ENCODE measurements at regions not wholly inside any gene's neighbourhood (a gene's known extent, or its start where the extent isn't known, plus 50 kb on each side); places are given as distances from the start of the nearest gene placed in this dataset.

DNA sequence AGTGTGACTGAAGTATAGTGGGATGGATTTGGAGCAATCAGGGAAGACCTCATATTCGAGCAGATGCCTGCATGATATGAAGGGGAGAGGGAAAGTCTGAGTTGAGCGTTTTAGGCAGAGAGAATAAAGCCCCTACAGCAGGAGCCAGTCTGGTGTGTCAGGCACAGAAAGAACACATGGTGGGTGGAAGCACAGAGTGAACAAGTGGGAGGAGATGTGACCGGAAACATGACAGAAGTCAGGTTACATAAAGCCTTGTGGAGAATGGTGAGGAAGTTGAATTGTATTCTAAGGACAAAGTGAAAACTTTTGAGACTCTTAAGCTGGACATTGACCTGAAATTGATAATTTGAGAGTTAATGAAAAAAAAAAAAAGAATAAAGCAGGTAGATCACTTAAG is 541.0 kb downstream of the PLOD2 start:
- no peak for DNase-seq
- no peak for TF ChIP-seq POLR2AphosphoS5 (IDR thresholded peaks at IDR 0.05)
- no peak for TF ChIP-seq POLR2A (IDR thresholded peaks at IDR 0.05)
- TF ChIP-seq EP300 (IDR thresholded peaks at IDR 0.05), result no peak
- TF ChIP-seq, protein P1, sequence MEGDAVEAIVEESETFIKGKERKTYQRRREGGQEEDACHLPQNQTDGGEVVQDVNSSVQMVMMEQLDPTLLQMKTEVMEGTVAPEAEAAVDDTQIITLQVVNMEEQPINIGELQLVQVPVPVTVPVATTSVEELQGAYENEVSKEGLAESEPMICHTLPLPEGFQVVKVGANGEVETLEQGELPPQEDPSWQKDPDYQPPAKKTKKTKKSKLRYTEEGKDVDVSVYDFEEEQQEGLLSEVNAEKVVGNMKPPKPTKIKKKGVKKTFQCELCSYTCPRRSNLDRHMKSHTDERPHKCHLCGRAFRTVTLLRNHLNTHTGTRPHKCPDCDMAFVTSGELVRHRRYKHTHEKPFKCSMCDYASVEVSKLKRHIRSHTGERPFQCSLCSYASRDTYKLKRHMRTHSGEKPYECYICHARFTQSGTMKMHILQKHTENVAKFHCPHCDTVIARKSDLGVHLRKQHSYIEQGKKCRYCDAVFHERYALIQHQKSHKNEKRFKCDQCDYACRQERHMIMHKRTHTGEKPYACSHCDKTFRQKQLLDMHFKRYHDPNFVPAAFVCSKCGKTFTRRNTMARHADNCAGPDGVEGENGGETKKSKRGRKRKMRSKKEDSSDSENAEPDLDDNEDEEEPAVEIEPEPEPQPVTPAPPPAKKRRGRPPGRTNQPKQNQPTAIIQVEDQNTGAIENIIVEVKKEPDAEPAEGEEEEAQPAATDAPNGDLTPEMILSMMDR (IDR thresholded peaks at IDR 0.05), result no peak
- 78 to 81% methylated on average over 3 of the region's 3 CpGs for WGBS, 2 donors

GRCh38 chr3:145620486-145620885 is 540.5 kb downstream of the PLOD2 start:
- TF ChIP-seq, protein P1 (IDR thresholded peaks at IDR 0.05), result no peak
- no peak for TF ChIP-seq EP300 (IDR thresholded peaks at IDR 0.05)
- TF ChIP-seq POLR2AphosphoS5 (IDR thresholded peaks at IDR 0.05), result no peak
- no peak for TF ChIP-seq POLR2A (IDR thresholded peaks at IDR 0.05)
- Histone ChIP-seq H3K27ac (no peak overlapping the region), H3K36me3 (no peaks in the 10 kb centered on the region), H3K9me3 (no peaks in the 10 kb centered on the region), H3K4me1 (peaks cover 0 to 4% (median 0%) of the 10 kb centered on the region in 4 donors), H3K4me3 (no peak overlapping the region), H3K27me3 (no peaks in the 10 kb centered on the region)
- intact Hi-C loops (cut with DNase I), result no loop called here
- DNase-seq, result no peak

More for the DNA sequence above, 541.0 kb downstream of the PLOD2 start:
- Histone ChIP-seq H3K9me3 (no peaks in the 10 kb centered on the region), H3K4me3 (no peak overlapping the region), H3K27ac (no peak overlapping the region), H3K36me3 (no peaks in the 10 kb centered on the region), H3K27me3 (no peaks in the 10 kb centered on the region), H3K4me1 (peaks cover 0 to 4% (median 0%) of the 10 kb centered on the region in 4 donors)
- intact Hi-C loops (cut with DNase I), result no loop called here

GRCh38 chr3:145623349-145623748 is 537.6 kb downstream of the PLOD2 start:
- no peak for DNase-seq
- Histone ChIP-seq H3K27ac (no peak overlapping the region), H3K4me3 (no peak overlapping the region), H3K36me3 (no peaks in the 10 kb centered on the region), H3K27me3 (no peaks in the 10 kb centered on the region), H3K4me1 (peaks cover 0 to 4% (median 0%) of the 10 kb centered on the region in 4 donors), H3K9me3 (no peaks in the 10 kb centered on the region)
- TF ChIP-seq POLR2AphosphoS5 (IDR thresholded peaks at IDR 0.05), result no peak
- no peak for TF ChIP-seq EP300 (IDR thresholded peaks at IDR 0.05)
- TF ChIP-seq, protein P1 (IDR thresholded peaks at IDR 0.05), result no peak
- no peak for TF ChIP-seq POLR2A (IDR thresholded peaks at IDR 0.05)
- intact Hi-C loops (cut with DNase I), result no loop called here

DNA sequence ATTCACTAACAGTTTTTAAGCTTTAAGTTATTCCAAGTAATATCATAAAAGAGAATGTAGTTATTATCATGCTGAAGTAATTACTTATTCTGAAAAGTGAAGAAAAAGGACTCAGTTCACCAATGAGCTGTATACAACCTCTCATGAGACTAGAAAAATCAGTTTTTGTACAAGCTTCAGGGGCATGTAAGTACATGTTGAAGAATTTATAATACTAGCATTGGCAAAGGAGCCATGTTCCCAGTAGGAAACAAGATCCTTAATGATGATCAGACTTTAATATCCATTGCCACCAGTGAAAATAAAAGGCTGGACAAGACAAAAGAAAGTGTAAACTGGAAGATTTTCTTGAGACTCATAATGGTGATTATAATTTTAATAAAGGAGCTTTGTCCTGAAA is 532.8 kb downstream of the PLOD2 start:
- peaks cover 0 to 2% (median 0%) of the 10 kb centered on the region in 4 donors for H3K9me3 ChIP-seq
- TF ChIP-seq EP300 (IDR thresholded peaks at IDR 0.05), result no peak
- no peak for TF ChIP-seq POLR2AphosphoS5 (IDR thresholded peaks at IDR 0.05)
- TF ChIP-seq, protein P1 (IDR thresholded peaks at IDR 0.05), result no peak
- TF ChIP-seq POLR2A (IDR thresholded peaks at IDR 0.05), result no peak
- intact Hi-C loops (cut with DNase I), result no loop called here

DNA sequence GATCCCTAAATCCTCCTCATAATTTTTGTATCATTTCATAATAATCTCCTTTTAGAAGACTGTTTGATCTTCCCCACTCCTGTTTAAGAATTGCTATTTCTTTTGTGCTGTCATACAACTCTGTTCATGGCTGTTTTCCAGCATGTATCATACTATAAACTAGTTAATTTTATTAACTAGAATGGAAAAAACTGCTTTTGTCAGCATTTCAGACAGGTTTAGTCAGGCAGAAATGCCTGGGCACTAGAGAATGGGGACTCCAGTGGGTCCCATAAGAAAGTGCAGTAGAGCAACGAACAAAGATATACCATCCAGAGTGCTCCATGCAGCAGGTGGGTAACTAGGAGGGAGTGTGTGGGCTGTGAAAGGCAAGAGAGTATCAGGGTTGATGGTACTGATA is 523.9 kb downstream of the PLOD2 start:
- 64 to 78% methylated on average over 1 of the region's 1 CpG for WGBS, 2 donors
- Histone ChIP-seq H3K4me1 (no peaks in the 10 kb centered on the region), H3K9me3 (peaks cover 0 to 2% (median 0%) of the 10 kb centered on the region in 4 donors), H3K36me3 (no peaks in the 10 kb centered on the region), H3K4me3 (no peak overlapping the region), H3K27ac (no peak overlapping the region), H3K27me3 (no peaks in the 10 kb centered on the region)
- no peak for DNase-seq
- TF ChIP-seq POLR2AphosphoS5 (IDR thresholded peaks at IDR 0.05) (no peak), POLR2A (IDR thresholded peaks at IDR 0.05) (no peak), EP300 (IDR thresholded peaks at IDR 0.05) (no peak)
- TF ChIP-seq, protein P1 (IDR thresholded peaks at IDR 0.05), result no peak
- intact Hi-C loops (cut with DNase I), result no loop called here

More for the DNA sequence above, 532.8 kb downstream of the PLOD2 start:
- peaks cover 0 to 4% (median 0%) of the 10 kb centered on the region in 4 donors for H3K4me1 ChIP-seq
- no peak overlapping the region for H3K27ac ChIP-seq
- no peaks in the 10 kb centered on the region for H3K36me3 ChIP-seq
- no peak overlapping the region for H3K4me3 ChIP-seq
- H3K27me3 ChIP-seq, result no peaks in the 10 kb centered on the region
- DNase-seq, result no peak

Data from sigmoid colon (tissue), 6 donors.